ENCODE measurements at regions not wholly inside any gene's neighbourhood (a gene's known extent, or its start where the extent isn't known, plus 50 kb on each side); places are given as distances from the start of the nearest gene placed in this dataset.

GRCh38 chr18:45399643-45400042 lies 215.6 kb upstream of the SLC14A2 start:
- ATAC-seq (no peak), DNase-seq (ENCODE audit: low spot score) (no peak), FAIRE-seq (no peak)
- ChIA-PET CTCF (ENCODE audit: low intra/inter-chr PET ratio, low total read pairs) (no interaction called here), POLR2A (no interaction called here)
- Histone ChIP-seq H2AFZ (ENCODE audit: low read length) (no peak overlapping the region), H3K9me3 (ENCODE audit: low read length) (no peaks in the 10 kb centered on the region), H3K36me3 (replicated peaks in 1 of 2; ENCODE audit: control insufficient read depth in 1 of 2, insufficient read depth in 2 of 2, low read length in 2 of 2) (no peaks in the 10 kb centered on the region), H3K4me2 (ENCODE audit: low read depth, low read length) (no peak overlapping the region), H4K20me1 (ENCODE audit: insufficient read depth, low read length) (no peaks in the 10 kb centered on the region), H3K4me1 (ENCODE audit: insufficient read depth, low read length) (no peaks in the 10 kb centered on the region), H3K4me3 (replicated peaks in 1 of 3; ENCODE audit: insufficient read depth in 1 of 3, low read depth in 2 of 3, low read length in 3 of 3) (no peak overlapping the region), H3K27ac (ENCODE audit: extremely low read length, insufficient read depth, low read length) (no peak overlapping the region), H3K9ac (ENCODE audit: insufficient read depth, low read depth, low read length) (no peak overlapping the region), H3K79me2 (ENCODE audit: insufficient read depth, low read length) (no peaks in the 10 kb centered on the region), H3K27me3 (ENCODE audit: control insufficient read depth in 1 of 2, insufficient read depth in 2 of 2, low read length in 2 of 2) (no peaks in the 10 kb centered on the region)
- intact Hi-C loops (cut with micrococcal nuclease; ENCODE audit: unreplicated experiment), result no loop called here
- in situ Hi-C loops (cut with HindIII; ENCODE audit: extremely low pct_ligation_motif_present, low pct_unique_long_range_greater_than_20kb), result no loop called here
- 0% methylated on average over 1 of the region's 1 CpG for WGBS (ENCODE audit: low lambda C conversion rate)
- no peak for TF ChIP-seq ZMYM2 (CRISPR knock-in tag; IDR thresholded peaks at IDR 0.05)
- BruUV-seq (replicated peaks), result no TSS peak

- H4K20me1 ChIP-seq (ENCODE audit: insufficient read depth, low read length), result no peaks in the 10 kb centered on the region
- BruUV-seq (replicated peaks), result no TSS peak
- no peak for TF ChIP-seq RNF2 (conservative IDR thresholded peaks at IDR 0.05; ENCODE audit: low read depth)
- no peak for TF ChIP-seq HDAC1 (CRISPR knock-in tag; IDR thresholded peaks at IDR 0.05)
- TF ChIP-seq HNRNPL (IDR thresholded peaks at IDR 0.05; ENCODE audit: low read depth, low read length), result no peak
- TF ChIP-seq ONECUT2 (CRISPR knock-in tag; IDR thresholded peaks at IDR 0.05), result no peak
- no peak for TF ChIP-seq ELF1 (CRISPR knock-in tag; IDR thresholded peaks at IDR 0.05)
- no peak for TF ChIP-seq ZNF781 (CRISPR knock-in tag; IDR thresholded peaks at IDR 0.05; ENCODE audit: borderline replicate concordance, not compliant biosample characterization)
- TF ChIP-seq ZNF780A (CRISPR knock-in tag; IDR thresholded peaks at IDR 0.05), result no peak
- no peak for TF ChIP-seq FIP1L1 (IDR thresholded peaks at IDR 0.05; ENCODE audit: borderline replicate concordance, insufficient read depth, low read depth, low read length)
- TF ChIP-seq ZNF326 (CRISPR knock-in tag; IDR thresholded peaks at IDR 0.05; ENCODE audit: borderline replicate concordance), result no peak
- H3K79me2 ChIP-seq (ENCODE audit: insufficient read depth, low read length), result no peaks in the 10 kb centered on the region
- POLR2A ChIA-PET, result no interaction called here
- H3K9me3 ChIP-seq (ENCODE audit: low read length), result no peaks in the 10 kb centered on the region
- DNase-seq (ENCODE audit: low spot score) (no peak), ATAC-seq (no peak), FAIRE-seq (no peak)
- H3K4me1 ChIP-seq (ENCODE audit: insufficient read depth, low read length), result no peaks in the 10 kb centered on the region
- H3K27ac ChIP-seq (ENCODE audit: extremely low read length, insufficient read depth, low read length), result no peak overlapping the region
- intact Hi-C loops (cut with micrococcal nuclease; ENCODE audit: unreplicated experiment) (no loop called here), in situ Hi-C loops (cut with HindIII; ENCODE audit: extremely low pct_ligation_motif_present, low pct_unique_long_range_greater_than_20kb) (no loop called here)
- no peak overlapping the region for H3K9ac ChIP-seq (ENCODE audit: insufficient read depth, low read depth, low read length)
- no peaks in the 10 kb centered on the region for H3K36me3 ChIP-seq (replicated peaks in 1 of 2; ENCODE audit: control insufficient read depth in 1 of 2, insufficient read depth in 2 of 2, low read length in 2 of 2)
- no peak overlapping the region for H2AFZ ChIP-seq (ENCODE audit: low read length)
- no peaks in the 10 kb centered on the region for H3K27me3 ChIP-seq (ENCODE audit: control insufficient read depth in 1 of 2, insufficient read depth in 2 of 2, low read length in 2 of 2)
- H3K4me3 ChIP-seq (replicated peaks in 1 of 3; ENCODE audit: insufficient read depth in 1 of 3, low read depth in 2 of 3, low read length in 3 of 3), result no peak overlapping the region
- 2% methylated on average over 2 of the region's 2 CpGs for WGBS (ENCODE audit: low lambda C conversion rate)
- CTCF ChIA-PET (ENCODE audit: low intra/inter-chr PET ratio, low total read pairs), result no interaction called here
- no peak overlapping the region for H3K4me2 ChIP-seq (ENCODE audit: low read depth, low read length)
Observed at GRCh38 chr18:45402485-45403056, 212.7 kb upstream of the SLC14A2 start.
